ENCODE measurements at regions not wholly inside any gene's neighbourhood (a gene's known extent, or its start where the extent isn't known, plus 50 kb on each side); places are given as distances from the start of the nearest gene placed in this dataset.
A peak's percentile ranks its signal among the peaks of the same experiment; 100 is the strongest.

DNA sequence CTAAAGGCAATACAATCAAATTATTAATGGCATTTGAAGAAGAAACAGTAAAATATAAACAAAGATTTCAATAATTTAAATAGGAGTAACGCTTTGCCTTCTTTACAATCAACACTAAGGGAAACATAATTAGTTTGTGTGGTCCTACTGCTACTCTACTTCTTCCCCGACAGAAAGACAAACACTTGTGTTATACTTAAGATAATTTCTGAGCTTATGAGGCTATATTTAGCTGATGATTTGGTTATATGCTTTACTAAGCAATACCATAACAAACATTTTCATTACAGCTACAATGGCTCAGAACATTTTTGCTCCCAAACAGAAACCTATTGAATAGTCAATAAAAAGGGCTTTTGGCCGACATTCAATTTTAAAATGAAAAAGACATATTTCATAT lies 1217.2 kb upstream of the GJE1 start:
- DNase-seq = no peak

GRCh38 chr6:140915103-140915502 lies 1217.6 kb upstream of the GJE1 start:
- no peak for DNase-seq

- no peak for DNase-seq
Observed at GRCh38 chr6:140912686-140913085, 1220.0 kb upstream of the GJE1 start.

GRCh38 chr6:140909625-140910024 lies 1223.1 kb upstream of the GJE1 start:
- no peak for DNase-seq

- no peak for DNase-seq
Observed at GRCh38 chr6:140909156-140909555, 1223.6 kb upstream of the GJE1 start.

- no peak for DNase-seq
Observed at GRCh38 chr6:140908505-140908904, 1224.2 kb upstream of the GJE1 start.

- no peak for DNase-seq
Observed at GRCh38 chr6:140907235-140907634, 1225.5 kb upstream of the GJE1 start.

DNA sequence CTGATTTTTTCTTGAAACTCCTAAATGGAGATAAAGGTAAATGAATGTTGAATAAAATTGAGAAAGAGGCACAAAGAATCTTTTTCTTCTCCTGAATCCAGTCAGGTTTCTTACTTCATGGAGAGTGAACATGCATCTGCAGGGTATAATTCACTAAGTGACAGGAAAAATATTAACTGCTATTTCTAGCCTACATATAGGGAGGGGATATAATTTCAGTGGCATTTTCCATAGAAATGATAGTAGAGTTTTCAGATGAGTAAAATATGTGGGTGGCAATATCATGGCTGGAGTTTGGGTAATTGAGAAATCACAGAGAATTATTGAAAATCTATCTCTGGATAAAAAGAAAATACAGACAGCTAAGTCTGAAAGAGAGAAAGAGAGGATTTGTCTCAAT lies 1227.0 kb upstream of the GJE1 start:
- DNase-seq = no peak

DNA sequence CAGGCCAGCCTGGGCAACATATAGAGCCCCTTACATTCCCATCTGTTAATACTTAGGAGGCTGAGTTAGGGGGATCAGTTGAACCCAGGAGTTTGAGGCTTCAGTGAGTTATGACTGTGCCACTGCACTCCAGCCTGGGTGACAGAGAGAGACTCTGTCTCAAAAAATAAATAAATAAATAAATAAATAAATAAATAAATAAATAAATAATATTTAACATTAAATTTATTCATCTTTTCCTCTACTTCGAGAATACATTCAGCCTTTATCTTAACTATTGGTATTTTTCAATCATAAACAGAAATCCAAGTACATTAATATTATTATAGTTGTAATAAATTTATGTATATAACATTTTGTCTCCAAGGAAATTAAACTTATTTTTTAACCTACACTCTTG lies 1227.7 kb upstream of the GJE1 start:
- DNase-seq = no peak

DNA sequence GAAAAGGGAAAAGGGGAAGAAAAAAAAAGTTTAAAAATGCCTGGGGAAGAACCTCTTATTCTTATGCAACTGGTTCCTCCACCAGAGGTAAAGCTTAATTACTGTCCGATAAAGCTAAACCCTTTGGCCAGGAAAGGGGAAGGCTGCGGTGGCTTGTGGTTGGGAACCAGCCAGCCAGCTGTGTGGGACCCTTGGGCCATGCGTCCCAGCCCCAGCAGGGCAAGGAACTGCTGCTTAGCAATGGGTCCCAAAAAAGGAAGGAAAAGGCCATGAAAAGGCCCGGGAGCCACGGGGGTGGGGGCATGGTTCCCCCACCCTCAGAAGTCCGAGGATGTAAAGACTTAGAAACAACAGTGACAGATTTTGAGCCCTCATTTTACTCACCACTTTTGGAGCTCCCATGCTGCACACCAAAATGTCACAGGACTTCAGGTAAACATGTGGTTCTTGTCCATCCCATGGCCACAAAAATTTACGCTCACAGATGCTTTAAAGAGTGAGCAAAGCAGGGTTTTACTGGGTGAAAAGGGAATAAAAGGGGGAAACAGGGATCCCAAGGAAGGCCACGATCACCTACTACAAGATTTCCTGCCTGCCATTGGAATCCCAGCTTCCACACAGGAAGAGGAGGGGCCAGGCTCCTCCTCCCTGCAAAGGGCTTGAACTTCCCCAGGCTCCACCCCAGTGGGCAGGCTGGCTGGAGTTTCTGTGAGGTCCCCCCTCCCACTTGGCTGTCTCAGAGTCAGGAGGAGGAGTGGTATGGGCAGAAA lies 1234.7 kb upstream of the GJE1 start:
- DNase-seq = no peak

- DNase-seq = no peak
Observed at GRCh38 chr6:140897349-140897748, 1235.4 kb upstream of the GJE1 start.

DNA sequence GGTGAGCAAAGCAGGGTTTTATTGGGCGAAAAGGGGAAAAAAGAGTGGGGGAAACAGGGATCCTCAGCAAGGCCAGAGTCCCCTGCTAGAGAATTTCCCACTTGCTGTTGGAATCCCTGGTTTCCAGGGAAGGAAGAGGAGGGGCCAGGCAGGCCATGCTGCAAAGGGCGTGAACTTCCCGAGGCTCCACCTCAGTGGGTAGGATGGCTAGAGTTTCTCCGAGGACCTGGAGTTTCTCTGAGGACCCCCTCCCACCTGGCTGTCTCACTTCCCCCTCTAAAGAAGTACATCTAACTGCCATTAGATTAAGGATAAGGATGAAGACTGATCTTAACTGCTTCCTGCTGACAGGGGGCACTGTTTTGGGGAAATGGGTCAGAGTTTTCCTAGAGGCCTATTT lies 1239.3 kb upstream of the GJE1 start:
- DNase-seq = no peak

- DNase-seq = no peak
Observed at GRCh38 chr6:140879946-140880345, 1252.8 kb upstream of the GJE1 start.

DNA sequence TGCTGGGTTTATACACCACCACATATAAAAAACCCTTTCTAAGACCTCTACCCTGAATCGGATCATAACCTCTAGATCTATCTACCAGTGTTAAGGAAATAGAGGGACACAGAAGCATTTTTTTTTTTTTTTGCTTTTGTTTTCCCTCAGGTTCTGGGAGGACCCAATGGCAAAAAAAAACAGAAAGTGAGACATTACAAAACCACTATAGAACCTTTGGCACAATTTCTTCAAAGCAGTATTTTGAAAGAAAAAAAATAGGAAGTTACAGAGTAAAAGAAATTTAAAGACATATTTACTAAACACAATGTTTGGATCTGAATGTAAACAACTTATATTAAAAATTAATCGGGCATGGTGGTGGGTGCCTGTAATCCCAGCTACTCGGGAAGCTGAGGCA lies 1258.7 kb upstream of the GJE1 start:
- DNase-seq = no peak

DNA sequence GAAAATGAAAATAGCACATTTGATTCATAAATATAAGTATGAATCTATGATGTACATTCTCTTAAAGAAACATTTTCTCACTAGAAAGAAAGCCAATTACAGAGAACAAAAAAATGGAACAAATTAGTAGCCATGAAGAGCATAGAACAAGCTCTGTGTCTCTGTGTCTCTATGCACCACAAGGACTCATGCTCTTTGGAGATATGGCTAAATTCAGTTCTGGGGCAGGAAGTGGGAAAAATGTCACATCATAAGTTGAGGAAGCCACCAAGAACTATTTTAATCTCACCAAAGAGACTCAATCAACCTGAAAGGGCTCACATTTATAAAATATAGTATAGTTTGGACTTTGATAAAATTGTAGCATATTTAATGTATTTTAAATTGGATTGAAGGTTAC lies 1259.8 kb upstream of the GJE1 start:
- no peak for DNase-seq

DNA sequence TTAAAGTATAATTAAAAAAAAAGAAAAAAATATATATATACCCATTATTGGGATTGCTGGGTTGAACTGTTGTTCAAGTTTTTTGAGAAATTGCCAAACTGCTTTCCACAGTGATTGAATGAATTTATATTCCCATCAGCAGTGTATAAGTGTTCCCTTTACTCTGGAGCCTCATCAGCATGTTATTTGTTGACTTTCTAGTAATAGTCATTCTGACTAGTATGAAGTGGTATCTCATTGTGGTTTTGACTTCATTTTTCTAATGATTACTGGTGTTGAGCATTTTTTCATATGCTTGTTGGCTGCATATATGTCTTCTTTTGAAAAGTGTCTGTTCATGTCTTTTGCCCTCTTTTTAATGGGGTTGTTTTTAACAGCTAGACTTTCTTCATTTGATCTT lies 1260.8 kb upstream of the GJE1 start:
- DNase-seq = no peak

GRCh38 chr6:140867336-140867735 lies 1265.4 kb upstream of the GJE1 start:
- DNase-seq = no peak

DNA sequence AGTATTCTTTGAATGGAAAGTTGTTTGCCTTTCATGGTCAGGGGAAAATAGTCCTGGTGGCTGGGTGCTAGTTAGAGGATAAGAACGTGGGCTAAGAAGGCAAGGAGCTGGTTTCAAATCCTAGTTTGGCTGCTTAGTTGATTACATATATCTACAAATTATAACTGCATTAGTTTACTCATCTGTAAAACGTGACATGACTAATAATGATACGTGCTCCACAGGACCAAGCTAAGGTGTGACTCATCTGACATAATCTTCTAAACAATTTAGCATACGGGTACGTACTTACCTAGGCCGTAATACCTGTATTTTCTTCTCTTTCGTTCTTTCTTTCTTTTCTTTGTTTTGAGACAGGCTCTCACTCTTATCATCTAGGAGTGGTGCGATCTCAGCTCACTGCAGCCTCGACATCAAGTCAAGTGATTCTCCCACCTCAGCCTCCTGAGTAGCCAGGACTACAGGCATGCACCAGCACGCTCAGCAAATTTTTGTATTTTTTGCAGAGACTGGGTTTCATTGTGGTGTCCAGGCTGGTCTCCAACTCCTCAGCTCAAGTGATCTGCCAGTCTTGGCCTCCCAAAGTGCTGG lies 1274.2 kb upstream of the GJE1 start:
- no peak for DNase-seq

GRCh38 chr6:140857739-140858380 lies 1274.9 kb upstream of the GJE1 start:
- peak in 1 of 56 donors; percentile 25 for DNase-seq

DNA sequence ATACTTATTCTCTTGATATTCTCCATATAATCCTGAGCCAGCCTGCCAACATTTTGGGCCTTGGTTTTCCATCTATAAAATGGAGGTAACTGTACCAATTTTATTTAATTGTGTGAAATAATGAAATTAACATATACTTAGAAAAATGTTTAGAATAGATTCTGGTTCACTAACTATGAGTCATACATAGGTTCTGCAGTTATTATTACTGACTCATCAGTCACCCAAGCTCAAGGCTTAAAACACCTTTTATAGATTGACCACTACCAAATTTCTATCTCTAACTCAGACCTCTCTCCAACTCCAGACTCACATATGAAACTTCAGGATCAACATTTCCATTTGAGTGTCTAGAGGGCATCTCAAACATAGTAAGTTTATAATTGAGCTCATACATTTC lies 1277.2 kb upstream of the GJE1 start:
- DNase-seq = no peak

DNA sequence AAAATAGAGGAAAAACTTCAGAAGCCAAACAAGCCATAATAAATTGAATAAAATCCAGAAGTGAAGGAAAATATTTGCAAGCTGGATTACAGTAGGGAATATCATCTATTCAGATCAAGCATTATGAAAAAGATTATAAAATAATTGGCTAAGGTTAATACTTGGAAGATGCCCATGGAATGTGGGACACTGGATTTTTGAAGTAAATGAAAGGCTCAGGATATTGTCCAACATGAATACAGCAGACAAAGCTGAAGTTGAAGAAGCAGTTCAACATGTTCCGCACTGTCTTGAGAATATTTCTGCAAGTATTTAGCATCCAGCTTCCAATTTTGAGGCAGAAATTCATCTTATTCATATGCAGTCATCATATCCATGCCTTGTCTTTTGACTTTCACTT lies 1278.4 kb upstream of the GJE1 start:
- no peak for DNase-seq

DNA sequence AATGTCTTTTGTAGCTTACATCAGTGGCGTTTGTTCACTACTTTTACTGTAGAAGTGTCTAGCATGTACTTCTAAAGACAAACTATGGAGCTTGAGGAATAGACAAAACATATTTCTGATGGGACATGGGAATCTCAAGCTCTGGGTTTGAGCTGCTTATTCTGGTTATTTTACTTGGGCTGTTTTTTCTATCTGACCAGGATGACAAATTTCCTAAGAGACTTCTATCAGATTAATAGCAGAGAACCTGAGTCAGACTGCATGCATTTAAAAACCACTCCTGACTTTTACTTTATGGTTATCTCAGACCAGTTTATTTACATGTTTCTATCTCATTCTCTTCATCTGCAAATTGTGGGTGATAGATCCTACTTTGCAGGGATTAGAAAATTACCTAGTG lies 1282.3 kb upstream of the GJE1 start:
- DNase-seq = no peak

GRCh38 chr6:140849456-140849855 lies 1283.3 kb upstream of the GJE1 start:
- DNase-seq = no peak
